HepG2 (cell line): ENCODE measurements at regions not wholly inside any gene's neighbourhood (a gene's known extent, or its start where the extent isn't known, plus 50 kb on each side); places are given as distances from the start of the nearest gene placed in this dataset.

Source experiments
- AKAP8 ChIP-seq: sonication (generic); formaldehyde crosslinking; IDR thresholded peaks from 2 replicates; pipeline ENCODE4 v1.5.1; 2020; ENCODE audit warnings: mild to moderate bottlenecking, missing genetic modification reagents
- ARID5B ChIP-seq: IDR thresholded peaks from 2 replicates; pipeline ENCODE4 v1.4.0; 2020; ENCODE audit warnings: mild to moderate bottlenecking, missing genetic modification reagents
- ATF2 ChIP-seq: sonication (generic); formaldehyde crosslinking; IDR thresholded peaks from 2 replicates; pipeline ENCODE4 v1.4.0; 2020; ENCODE audit warnings: missing genetic modification reagents
- GATAD2A ChIP-seq: IDR thresholded peaks from 2 replicates; pipeline ENCODE4 v1.6.1; 2016
- HDAC1 ChIP-seq: sonication (generic); formaldehyde crosslinking; IDR thresholded peaks from 2 replicates; pipeline ENCODE4 v1.5.1; 2020; ENCODE audit warnings: mild to moderate bottlenecking, missing genetic modification reagents
- HOXA9 ChIP-seq: sonication (generic); formaldehyde crosslinking; IDR thresholded peaks from 2 replicates; pipeline ENCODE4 v1.8.1; 2022; ENCODE audit warnings: missing genetic modification reagents, mild to moderate bottlenecking, moderate library complexity, borderline replicate concordance
- MAFG ChIP-seq: sonication (generic); formaldehyde crosslinking; IDR thresholded peaks from 2 replicates; pipeline ENCODE4 v1.5.1; 2020; ENCODE audit warnings: mild to moderate bottlenecking, missing genetic modification reagents
- NR2F1 ChIP-seq, 2 experiments: fragments of 450-650 bp in 1 of 2; formaldehyde crosslinking in 1 of 2; IDR thresholded peaks; 2 replicates each; pipeline versions ENCODE4 v1.5.0 to v1.6.1; 2016 to 2020; ENCODE audit warnings: mild to moderate bottlenecking in 1 of 2, missing compliant biosample characterization in 1 of 2, missing genetic modification reagents in 1 of 2, moderate library complexity in 1 of 2
- RAD21 ChIP-seq: fragments of 450-650 bp; formaldehyde crosslinking; IDR thresholded peaks from 2 replicates; pipeline ENCODE4 v1.5.0; 2020; ENCODE audit warnings: mild to moderate bottlenecking
- RXRB ChIP-seq: IDR thresholded peaks from 2 replicates; pipeline ENCODE4 v1.6.1; 2016; ENCODE audit warnings: borderline replicate concordance, missing genetic modification reagents, missing compliant biosample characterization
- SIX1 ChIP-seq: sonication (generic); formaldehyde crosslinking; IDR thresholded peaks from 2 replicates; pipeline ENCODE4 v1.4.0; 2020; ENCODE audit warnings: missing genetic modification reagents, borderline replicate concordance
- SOX6 ChIP-seq, 2 experiments: fragments of 450-650 bp in 1 of 2; sonication (generic) in 1 of 2; formaldehyde crosslinking in 1 of 2; IDR thresholded peaks; 2 replicates each; pipeline versions ENCODE4 v1.4.0 to v1.6.1; 2017 to 2020; ENCODE audit warnings: antibody characterized with exemption in 1 of 2, mild to moderate bottlenecking in 1 of 2, missing genetic modification reagents in 1 of 2
- STAT5B ChIP-seq: sonication (generic); formaldehyde crosslinking; IDR thresholded peaks from 2 replicates; pipeline ENCODE4 v1.4.0; 2020; ENCODE audit warnings: missing genetic modification reagents
- ZMYM4 ChIP-seq: sonication (generic); formaldehyde crosslinking; IDR thresholded peaks from 2 replicates; pipeline ENCODE4 v1.8.1; 2023; ENCODE audit warnings: mild to moderate bottlenecking, missing genetic modification reagents
- ZNF234 ChIP-seq: sonication (generic); formaldehyde crosslinking; conservative IDR thresholded peaks from 2 replicates; pipeline ENCODE4 v1.5.1; 2020; ENCODE audit warnings: mild to moderate bottlenecking, missing genetic modification reagents
- ZNF256 ChIP-seq: sonication (generic); formaldehyde crosslinking; conservative IDR thresholded peaks from 2 replicates; pipeline ENCODE4 v1.4.0; 2020; ENCODE audit warnings: missing genetic modification reagents
- ZNF451 ChIP-seq: sonication (generic); formaldehyde crosslinking; IDR thresholded peaks from 2 replicates; pipeline ENCODE4 v1.5.0; 2020; ENCODE audit warnings: mild to moderate bottlenecking, missing genetic modification reagents
- ZNF558 ChIP-seq: sonication (generic); formaldehyde crosslinking; IDR thresholded peaks from 2 replicates; pipeline ENCODE4 v1.9.0; 2022; ENCODE audit warnings: mild to moderate bottlenecking, missing genetic modification reagents, borderline replicate concordance
- TF ChIP-seq, protein P1 (sequence below): sonication (generic); formaldehyde crosslinking; IDR thresholded peaks from 2 replicates; pipeline ENCODE4 v1.4.0; 2020; ENCODE audit warnings: missing genetic modification reagents, borderline replicate concordance
- TF ChIP-seq, protein P2 (sequence below): sonication (generic); formaldehyde crosslinking; IDR thresholded peaks from 2 replicates; pipeline ENCODE4 v1.9.0; 2021; ENCODE audit warnings: missing genetic modification reagents, mild to moderate bottlenecking, borderline replicate concordance

GRCh38 chr20:24755411-24755922 is 193.6 kb upstream of the CST7 start (continued):
- TF ChIP-seq RXRB = peak; percentile 84
- peak in 1 of 2 experiments; percentile 48; a peak in 1 of 4 replicates for TF ChIP-seq NR2F1 (CRISPR knock-in tag; IDR thresholded peaks at IDR 0.05)
- TF ChIP-seq ATF2 (CRISPR knock-in tag) = peak; percentile 72
- no peak for TF ChIP-seq SOX6 (IDR thresholded peaks at IDR 0.05)
- peak; percentile 90 for TF ChIP-seq SOX6 (CRISPR knock-in tag; IDR thresholded peaks at IDR 0.05)
- TF ChIP-seq STAT5B (CRISPR knock-in tag) = no peak
- peak; percentile 40; the same call in 1 of the 2 replicates for TF ChIP-seq ZMYM4 (CRISPR knock-in tag)
- 0 out of 2 replicates have a peak, but pooled peaks have one; percentile 8 for TF ChIP-seq RAD21 (CRISPR knock-in tag)
- TF ChIP-seq ZNF451 (CRISPR knock-in tag) = no peak
- TF ChIP-seq HOXA9 (CRISPR knock-in tag) = no peak
- TF ChIP-seq, protein P1, sequence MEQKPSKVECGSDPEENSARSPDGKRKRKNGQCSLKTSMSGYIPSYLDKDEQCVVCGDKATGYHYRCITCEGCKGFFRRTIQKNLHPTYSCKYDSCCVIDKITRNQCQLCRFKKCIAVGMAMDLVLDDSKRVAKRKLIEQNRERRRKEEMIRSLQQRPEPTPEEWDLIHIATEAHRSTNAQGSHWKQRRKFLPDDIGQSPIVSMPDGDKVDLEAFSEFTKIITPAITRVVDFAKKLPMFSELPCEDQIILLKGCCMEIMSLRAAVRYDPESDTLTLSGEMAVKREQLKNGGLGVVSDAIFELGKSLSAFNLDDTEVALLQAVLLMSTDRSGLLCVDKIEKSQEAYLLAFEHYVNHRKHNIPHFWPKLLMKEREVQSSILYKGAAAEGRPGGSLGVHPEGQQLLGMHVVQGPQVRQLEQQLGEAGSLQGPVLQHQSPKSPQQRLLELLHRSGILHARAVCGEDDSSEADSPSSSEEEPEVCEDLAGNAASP (CRISPR knock-in tag) = peak; percentile 90; the same call in 1 of the 2 replicates
- TF ChIP-seq GATAD2A (CRISPR knock-in tag) = peak; percentile 83
- TF ChIP-seq, protein P2, sequence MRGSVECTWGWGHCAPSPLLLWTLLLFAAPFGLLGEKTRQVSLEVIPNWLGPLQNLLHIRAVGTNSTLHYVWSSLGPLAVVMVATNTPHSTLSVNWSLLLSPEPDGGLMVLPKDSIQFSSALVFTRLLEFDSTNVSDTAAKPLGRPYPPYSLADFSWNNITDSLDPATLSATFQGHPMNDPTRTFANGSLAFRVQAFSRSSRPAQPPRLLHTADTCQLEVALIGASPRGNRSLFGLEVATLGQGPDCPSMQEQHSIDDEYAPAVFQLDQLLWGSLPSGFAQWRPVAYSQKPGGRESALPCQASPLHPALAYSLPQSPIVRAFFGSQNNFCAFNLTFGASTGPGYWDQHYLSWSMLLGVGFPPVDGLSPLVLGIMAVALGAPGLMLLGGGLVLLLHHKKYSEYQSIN (CRISPR knock-in tag) = no peak
- TF ChIP-seq MAFG (CRISPR knock-in tag) = no peak
- TF ChIP-seq ZNF558 (CRISPR knock-in tag) = no peak
- TF ChIP-seq AKAP8 (CRISPR knock-in tag) = no peak
- peak; percentile 48; the same call in 1 of the 2 replicates for TF ChIP-seq HDAC1 (CRISPR knock-in tag)
- no peak for TF ChIP-seq ZNF234
- TF ChIP-seq SIX1 = 0 out of 2 replicates have a peak, but pooled peaks have one; percentile 49
- no peak for TF ChIP-seq ZNF256 (CRISPR knock-in tag)
- TF ChIP-seq ARID5B (CRISPR knock-in tag) = peak; percentile 84
